HG03039 (cell line): ENCODE measurements at regions not wholly inside any gene's neighbourhood (a gene's known extent, or its start where the extent isn't known, plus 50 kb on each side); places are given as distances from the start of the nearest gene placed in this dataset.

Experiments used
- ATAC-seq: cut with Tn5 transposase; IDR thresholded peaks from one replicate; pipeline ENCODE4 v1.9.1; 2021; ENCODE audit warnings: mild to moderate bottlenecking, moderate library complexity; ENCODE audit not compliant: unreplicated experiment

DNA sequence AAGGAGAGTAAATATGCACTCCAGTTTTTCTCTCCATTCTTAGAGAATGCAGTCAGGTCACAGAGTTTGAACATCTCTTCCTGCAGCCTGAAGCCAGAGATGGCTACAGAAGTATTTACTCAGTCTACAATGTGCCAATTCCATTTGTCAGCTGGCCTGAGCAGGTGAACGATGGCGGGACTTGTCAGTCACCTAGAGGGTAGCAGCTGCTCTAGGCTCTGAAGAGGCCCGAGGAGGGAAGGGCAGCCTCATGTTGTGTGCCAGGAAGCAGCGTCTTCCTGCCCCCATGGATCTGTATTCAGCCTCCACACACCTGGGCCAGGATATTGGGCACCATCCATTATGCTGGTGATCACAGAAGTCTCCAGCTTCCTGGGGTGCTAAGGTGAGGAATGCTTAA lies 316.7 kb upstream of the CHAC2 start:
- ATAC-seq = no peak

DNA sequence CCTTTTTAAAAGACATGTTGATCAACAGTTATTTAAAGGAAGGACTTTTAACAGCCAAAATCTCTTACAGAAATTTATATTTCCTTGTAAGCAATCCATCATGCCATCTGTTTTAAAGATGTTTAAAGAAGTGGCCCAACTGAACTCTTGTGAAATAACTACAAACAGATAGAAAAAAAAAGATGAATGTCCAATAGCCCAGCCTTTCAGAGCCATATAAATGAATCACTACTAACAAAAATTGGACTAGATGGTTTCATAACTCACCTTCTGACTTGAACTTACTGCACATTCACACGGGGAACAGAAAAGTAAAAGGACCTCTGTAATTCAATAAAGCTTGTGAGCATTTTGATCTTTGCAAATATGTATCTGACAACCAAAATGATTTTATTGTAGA lies 319.0 kb upstream of the CHAC2 start:
- ATAC-seq = no peak

DNA sequence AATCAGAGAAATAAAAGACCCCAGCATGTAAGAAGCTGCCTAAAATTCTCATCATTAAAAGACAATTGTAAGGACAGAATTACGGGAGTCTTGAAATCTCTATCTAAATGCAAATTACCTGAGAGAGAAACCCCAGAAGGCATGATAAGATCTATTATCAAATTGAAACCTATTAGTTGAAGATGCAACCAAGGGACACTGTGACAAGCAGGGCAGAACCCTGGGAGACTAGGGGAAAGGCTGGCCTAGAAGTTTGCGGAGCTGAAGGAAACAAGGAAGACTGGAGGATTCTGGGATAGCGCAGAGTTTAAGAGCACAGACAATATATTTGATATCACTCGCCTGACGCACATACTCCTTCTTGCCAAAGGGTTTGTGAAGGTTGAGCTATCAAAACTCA lies 319.5 kb upstream of the CHAC2 start:
- ATAC-seq = no peak

DNA sequence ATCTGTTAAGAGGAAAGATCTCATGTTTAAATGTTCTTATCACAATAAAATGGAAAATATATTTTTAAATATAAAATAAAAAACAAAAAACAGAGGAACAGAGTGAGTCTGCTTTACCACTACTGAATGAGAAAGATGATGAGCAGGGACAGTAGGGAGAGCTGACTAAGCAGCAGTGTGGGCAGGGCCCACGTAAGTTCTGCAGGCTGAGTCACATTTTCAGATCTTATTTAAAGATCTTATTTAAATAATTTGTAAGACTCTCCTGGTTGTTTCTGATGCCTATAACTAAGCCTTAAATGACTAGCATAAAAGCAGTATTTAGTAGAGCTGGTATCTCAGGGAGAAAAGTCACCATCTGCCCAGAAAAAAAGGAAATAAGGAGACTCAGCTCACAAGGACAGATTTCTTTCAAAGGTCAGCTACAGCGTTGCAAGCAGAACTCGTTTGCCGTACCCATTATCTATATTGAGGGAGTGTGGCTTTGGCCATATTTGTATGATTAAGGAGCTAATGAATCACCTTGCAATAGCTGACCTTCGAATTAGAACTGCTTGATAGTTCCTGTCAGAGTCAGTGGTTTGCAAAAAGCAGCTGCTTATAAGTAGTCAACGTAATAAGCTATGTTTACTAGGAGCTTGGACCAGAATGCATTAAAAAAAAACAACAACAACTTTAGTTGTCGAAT lies 322.1 kb upstream of the CHAC2 start:
- peak; percentile 76 for ATAC-seq

DNA sequence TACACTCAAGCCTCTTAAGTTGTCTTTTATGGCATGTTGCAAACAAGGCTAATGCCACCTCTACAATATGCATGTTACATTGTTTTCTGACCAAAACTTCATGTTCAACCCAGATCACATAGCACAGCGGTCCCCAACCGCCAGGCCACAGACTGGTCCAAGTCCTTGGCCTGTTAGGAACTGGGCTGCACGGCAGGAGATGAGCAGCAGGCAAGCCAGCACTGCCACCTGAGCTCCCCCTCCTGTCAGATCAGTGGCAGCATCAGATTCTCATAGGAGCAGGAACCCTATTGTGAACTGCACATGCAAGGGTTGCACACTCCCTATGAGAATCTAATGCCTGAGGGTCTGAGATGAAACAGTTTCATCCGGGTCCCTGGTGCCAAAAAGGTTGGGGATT lies 324.8 kb upstream of the CHAC2 start:
- no peak for ATAC-seq

DNA sequence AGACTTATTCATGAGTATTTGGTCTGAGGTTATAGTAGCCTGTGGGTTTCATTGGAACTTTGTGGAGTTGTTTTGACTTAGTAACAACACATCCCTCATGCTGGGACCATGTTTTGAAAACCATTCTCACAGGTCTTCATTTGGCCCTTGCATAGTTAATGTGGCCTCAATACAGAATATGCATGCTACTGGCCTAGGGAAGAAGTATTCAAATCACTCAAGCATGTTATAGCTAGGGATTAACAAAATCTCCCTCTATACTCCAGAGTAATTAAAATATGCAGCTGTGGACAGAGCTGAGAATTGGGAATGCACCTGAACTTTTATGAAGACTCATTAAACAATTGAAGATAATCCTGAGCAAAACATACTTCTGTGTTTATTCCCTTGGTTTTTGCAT lies 325.5 kb upstream of the CHAC2 start:
- ATAC-seq = no peak

DNA sequence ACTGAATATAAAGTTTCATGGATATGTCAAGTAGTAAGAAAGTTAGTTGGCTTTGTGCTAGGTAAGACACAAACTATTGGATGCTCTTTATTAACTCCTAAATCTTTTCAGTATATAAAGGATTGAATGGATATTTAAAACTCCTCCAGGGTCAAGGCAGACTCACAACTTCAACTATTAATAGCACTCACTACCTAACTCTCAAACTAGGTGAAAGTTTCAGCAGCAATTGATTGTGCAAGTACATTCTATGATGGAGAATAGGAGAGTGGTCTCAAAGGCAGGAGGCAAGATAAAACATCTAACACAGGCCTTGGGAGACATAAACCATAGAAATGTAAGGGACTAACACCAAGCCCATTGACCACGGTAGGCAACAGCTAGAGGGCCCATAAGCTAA lies 328.9 kb upstream of the CHAC2 start:
- ATAC-seq = no peak

DNA sequence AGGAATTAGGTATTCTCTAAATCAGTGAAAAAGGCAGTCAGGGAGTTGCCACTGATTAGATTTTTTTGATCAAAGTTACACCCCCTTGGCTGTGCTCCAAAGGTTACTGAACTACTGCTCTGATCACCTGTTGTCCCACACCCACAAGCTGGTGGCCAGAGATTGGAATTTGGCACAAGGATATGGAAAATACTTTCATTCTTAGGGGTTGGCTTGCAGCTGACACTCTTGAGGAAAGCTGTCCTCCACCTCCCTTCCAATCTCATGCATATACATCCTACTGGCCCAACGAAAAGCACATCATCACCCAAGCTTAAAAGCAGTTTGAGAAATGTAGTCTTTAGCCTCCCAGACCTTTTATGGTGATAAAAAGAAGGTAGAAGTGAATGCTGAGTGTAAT lies 329.5 kb upstream of the CHAC2 start:
- no peak for ATAC-seq

DNA sequence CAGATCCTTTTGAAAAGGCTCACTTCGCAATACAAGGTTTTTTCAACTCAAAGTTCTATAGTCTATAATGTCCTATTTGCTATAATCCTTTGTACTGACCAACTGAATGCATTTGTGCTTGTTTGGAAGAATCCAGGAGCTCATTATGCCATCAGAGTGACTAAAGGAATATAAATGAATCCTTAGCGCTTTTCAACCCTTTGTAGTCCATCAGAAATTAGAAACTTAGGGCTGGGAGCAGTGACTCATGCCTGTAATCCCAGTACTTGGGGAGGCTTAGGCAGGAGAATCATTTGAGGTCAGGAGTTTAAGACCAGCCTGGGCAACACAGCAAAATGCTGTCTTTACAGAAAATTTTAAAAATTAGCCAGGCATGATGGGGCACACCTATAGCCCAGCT lies 330.2 kb upstream of the CHAC2 start:
- no peak for ATAC-seq

DNA sequence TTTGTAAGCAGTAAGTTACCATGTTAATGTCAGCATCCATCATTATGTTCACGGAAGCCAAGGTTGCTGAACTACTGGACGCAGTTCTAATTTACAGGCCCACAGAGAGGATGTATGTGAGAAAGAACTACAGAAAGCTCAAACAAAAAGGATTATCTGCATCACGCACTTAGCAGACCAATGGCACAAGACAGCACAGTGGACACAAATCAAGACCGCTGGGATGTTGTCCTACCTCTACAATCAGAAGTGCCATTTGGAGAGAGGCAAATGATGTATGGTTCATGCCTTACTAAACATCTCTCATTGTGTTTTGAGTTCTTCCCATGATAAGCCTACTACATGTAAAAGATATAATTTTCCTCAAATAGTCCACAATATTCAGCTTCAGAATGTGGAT lies 330.7 kb upstream of the CHAC2 start:
- no peak for ATAC-seq

DNA sequence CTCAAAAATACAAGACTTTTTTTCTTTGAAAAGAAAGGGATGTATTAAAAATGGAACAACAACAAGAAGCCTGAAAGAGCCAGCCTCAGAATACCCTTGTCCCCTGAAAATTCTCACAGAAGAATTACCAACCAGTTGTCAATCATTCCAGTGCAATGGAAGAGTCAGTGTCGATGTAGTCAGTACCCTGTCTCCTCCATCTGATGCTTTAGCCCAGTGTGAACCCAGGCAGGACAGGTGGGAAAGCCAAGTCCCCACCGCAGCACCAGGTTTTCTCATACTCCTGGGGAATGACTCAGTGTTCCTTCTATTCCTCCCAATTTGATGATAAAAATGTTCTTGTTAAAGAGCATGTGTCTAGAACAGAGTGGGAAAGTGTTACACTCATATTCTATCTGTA lies 332.0 kb upstream of the CHAC2 start:
- no peak for ATAC-seq

DNA sequence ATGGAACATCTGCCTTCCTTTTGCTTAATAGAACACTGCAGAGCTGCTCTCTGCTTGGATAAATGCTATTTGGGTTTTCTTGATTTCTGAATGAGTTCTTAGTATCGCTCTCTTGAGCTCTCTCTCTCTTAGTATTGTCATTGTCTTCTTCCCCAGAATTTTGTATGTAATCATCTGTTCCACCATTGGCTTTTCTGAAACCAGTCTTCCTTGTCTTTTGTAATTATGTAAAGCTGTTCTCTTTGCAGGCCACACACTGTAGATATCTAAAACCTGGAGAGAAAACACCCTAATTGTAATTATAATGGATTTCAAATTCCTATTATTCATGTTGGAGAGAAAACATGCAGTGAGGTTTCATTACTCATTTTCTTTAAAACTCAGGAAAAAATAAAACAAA lies 333.1 kb upstream of the CHAC2 start:
- ATAC-seq = no peak

DNA sequence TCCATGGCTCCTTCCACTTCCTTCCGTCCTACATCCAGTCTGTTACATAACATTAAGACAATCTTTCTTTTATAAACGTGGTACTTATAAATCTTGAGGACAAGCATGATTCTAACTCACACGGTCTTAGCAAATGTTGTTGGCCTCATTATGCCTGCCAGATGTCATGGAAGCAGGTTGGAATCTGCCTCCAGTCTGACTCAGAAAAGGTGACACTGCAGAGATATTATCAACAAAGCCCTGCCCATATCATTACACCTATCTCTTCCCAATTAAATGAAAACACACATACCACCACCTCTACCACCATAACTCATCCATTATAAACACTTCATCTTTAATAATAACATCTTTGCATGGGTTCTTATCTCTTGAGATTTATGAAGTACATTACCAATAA lies 334.7 kb upstream of the CHAC2 start:
- ATAC-seq = no peak

DNA sequence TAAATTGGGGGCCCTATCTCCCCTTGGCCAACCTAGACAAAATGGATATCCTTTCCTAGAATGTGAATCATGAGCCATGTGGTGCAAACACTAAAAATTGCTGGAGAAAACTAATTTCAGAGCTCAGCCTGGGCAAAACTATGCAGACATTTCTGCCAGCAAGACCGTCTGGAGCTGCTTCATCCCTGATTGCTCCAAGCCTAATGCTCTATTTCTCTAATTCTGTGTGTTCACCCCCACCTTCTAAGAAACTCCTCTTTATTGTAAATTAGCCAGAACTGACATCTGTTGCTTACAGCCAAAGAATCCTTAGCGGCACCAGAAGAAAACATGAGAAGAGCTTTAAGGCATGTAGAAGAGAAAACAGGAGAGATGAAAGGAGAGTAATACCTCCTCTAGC lies 337.7 kb upstream of the CHAC2 start:
- no peak for ATAC-seq

DNA sequence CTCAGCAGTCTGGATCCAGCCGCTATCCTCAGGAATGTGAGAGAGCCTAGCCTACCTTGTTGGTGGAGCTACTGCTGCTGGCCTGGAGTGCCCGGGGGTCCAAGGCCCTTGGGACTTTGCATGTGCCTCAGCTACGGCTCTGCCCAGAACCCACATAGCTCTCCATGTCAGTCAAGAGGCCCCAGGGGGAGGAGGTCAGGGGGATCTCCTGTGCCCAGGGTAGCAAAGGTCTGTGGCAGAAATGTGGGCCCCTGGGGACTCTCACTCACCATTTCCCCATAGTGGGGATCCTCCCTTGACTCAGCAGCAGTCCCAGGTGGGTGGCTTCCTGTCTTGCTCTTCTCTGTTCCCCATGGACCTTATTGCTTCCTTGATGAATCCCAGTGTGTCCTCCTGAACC lies 342.7 kb upstream of the CHAC2 start:
- ATAC-seq = peak; percentile 63

DNA sequence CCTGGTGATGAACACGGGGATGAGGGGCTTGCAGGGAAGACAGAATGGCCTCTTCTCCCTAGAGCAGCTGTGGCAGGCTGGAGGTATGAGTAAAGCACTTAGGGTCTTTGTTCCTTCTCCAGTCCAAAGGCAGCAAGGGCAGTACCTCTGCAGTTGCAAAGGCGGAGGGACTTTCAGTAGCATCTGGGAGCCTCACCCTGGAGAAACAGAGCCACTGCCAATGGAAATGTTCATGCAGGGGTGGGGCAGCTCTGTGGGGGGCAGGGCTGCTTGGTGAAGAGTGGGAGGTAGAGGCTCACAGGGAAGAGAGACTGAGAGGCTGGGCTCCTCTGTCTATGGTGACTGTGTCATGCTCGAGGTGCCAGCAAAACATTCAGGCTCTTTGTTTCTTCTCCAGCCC lies 344.1 kb upstream of the CHAC2 start:
- no peak for ATAC-seq

DNA sequence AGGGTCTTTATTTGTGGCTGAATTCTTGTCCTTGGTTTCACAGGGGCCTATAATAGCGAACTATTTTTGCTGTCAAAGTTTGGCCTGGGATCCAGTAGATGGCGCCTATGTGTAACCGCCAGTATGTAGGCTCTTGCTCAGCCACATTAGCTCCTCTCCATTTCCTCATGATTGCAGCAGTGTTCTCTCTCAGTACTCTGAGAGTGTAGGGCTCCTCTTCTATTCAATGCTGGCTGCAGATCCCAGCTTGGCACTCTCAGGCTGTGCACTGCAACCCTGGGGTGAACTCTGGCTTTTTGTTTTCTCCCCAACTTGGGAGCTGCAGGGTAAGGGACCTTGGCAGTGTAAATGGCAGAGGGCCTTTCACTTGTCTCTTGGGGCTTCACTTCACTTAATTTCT lies 344.6 kb upstream of the CHAC2 start:
- peak; percentile 80 for ATAC-seq

DNA sequence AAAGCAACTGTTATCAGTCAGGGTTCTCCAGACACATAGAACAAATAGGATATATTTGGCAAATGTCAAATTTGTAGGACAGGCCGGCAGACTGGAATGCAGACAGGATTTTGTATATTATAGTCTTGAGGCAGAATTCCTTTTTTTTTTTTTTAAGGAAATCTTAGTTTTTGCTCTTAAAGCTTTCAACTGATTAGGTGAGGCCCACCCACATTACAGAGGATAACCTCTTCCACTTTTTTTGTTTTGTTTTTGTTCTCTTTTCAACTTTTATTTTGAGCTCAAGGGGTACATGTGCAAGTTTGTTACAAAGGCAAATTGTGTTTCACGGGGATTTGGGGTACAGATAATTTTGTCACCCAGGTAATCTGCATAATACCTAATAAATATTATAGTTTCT lies 350.2 kb upstream of the CHAC2 start:
- ATAC-seq = no peak

DNA sequence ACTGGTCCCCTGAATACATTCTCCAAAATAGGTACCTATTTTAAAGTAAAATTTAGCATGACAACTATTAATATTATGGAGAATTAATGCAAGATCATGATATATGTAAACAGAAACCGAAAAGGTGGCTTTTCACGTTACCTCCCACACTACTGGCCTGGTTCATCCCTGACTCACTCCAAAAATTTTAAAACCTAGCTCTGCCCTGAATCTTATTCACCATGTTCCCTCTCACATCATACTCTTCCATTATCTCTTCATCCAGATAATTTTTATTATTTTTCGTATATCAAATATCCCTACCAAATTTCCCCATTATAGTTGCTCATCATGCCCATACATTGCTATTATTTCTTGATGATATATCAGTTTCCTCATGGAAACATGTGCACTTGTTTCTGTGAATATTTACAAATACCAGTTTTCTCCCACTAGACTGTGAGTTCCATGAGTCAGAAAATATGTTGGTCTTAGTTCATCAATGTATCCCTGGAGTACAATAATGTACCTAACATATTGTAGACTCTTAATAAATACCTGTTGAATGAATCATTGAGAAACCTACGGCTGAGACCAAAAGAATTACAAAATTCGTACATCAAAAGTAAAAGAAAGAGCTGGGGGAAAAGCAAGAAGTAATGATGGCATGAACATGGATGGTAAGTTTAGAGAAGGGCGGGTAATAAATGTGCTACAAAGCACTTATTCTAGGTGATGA lies 360.1 kb upstream of the CHAC2 start:
- ATAC-seq = no peak

DNA sequence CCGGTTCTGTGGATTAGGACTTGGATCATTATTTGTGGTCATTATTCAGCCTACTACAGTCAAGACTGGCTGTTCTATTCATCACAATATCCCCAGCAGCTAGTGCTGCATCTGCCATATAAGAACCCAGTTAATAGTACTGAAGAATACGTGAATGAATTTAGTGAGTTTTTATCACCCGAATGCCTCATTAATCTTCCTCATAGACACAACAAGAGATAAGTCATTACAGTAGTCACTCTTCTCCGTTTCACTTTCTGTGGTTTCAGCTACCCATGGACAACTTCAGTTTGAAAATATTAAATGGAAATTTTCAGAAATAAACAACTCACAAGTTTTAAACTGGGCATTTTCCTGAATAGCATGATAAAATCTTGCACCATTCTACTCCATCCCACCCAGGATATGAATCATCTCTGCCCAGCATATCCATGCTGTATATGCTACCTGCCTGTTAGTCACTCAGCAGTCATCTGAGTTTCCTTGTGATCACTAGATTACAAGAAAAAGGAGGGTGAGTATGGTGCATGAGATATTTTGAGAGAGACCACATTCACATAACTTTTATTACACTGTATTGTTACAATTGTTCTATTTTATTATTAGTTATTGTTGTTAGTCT lies 363.7 kb upstream of the CHAC2 start:
- ATAC-seq = no peak

DNA sequence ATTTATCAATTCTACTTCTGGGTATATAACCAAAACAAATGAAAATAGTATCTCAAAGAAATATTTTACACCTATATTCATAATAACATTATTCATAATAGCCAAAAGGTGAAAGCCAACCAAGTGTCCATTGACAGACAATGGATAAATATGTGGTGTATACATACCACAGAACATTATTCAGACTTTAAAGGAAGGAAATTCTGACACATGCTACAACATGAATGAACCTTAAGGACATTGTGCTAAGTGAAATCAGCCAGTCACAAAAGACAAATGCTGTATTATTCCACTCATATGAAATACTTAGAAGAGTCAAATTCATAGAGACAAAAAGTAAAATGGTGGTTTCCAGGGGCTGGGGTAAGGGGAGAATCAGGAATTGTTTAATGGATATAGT lies 370.5 kb upstream of the CHAC2 start:
- no peak for ATAC-seq

DNA sequence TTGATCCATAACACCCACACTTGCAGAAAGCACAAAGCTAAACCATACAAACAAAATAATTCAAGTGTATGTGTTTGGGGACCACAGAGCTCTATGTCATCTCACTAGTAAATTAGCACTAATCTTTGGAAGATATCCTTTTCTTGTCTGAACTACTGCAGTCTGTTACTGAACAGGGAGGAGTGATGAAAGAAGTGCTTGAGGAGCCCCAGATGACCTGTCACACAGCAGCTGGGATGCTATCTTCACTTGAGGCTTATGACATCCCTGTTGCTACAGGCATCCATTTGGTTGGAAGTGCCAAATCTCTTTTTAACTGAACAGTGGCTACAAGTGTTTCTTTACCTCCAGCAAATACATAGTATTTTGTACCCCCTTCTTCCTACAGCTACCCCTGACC lies 386.3 kb upstream of the CHAC2 start:
- no peak for ATAC-seq

DNA sequence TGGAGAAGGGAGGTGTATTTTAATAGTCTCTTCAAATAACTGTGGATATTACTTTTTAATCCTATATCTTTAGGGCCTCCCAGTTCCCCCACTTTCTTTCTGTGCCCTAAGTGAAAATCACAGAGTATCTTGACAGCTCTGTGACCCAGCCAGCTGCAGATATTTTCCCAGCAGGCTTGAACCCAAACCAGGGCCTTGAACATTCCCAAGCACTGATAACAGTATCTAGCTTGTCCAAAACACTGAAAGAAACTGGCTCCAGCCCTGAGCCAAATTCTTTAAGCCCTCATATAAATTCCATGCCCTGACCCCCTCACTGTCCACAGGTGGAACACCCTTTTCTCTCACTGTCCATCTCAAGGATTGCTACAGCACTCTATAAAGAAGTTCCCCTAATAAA lies 388.1 kb upstream of the CHAC2 start:
- no peak for ATAC-seq
